Testis (tissue), 2 donors: ENCODE measurements at regions not wholly inside any gene's neighbourhood (a gene's known extent, or its start where the extent isn't known, plus 50 kb on each side); places are given as distances from the start of the nearest gene placed in this dataset.

Source experiments
- CTCF ChIP-seq, 3 experiments: fragments of 450-650 bp in 2 of 3; fragments of 200-600 bp in 1 of 3; sonication (generic) in 1 of 3; IDR thresholded peaks; one replicate each; pipeline ENCODE4 v1.5.1; 2016 to 2019; ENCODE audit warnings: antibody characterized with exemption in 3 of 3, mild to moderate bottlenecking in 2 of 3, moderate library complexity in 1 of 3
- POLR2A ChIP-seq: fragments of 450-650 bp; IDR thresholded peaks from one replicate; pipeline ENCODE4 v1.6.1; 2017; ENCODE audit warnings: antibody characterized with exemption, mild to moderate bottlenecking, moderate library complexity

DNA sequence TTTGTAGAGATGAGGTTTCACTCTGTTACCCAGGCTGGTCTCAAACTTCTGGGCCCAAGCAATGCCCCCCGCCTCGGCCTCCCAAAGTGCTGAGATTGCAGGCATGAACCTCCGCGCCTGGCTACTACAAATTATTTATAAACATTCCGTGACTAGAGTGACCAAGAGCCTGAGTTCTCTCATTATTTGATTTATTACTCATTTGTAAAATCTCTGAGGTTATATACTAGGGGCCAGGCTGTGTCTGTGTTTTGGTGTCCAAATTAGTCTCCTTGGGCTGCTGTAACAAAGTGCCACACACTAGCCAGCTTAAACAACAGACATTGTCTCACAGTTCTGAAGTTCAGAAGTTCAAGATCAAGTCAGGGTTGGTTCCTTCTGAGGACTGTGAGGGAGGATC lies 70.8 kb upstream of the ELAC2 start:
- TF ChIP-seq CTCF (IDR thresholded peaks at IDR 0.05) = no peak
- TF ChIP-seq POLR2A = no peak
